K562 (cell line): ENCODE measurements at regions not wholly inside any gene's neighbourhood (a gene's known extent, or its start where the extent isn't known, plus 50 kb on each side); places are given as distances from the start of the nearest gene placed in this dataset.

ENCODE experiments used
- CBFA2T3 ChIP-seq: fragments of 450-650 bp; IDR thresholded peaks from 2 replicates; pipeline ENCODE4 v1.6.1; 2017
- CCAR2 ChIP-seq: fragments of 200-400 bp; formaldehyde crosslinking; IDR thresholded peaks from 2 replicates; pipeline ENCODE4 v1.6.1; 2017; ENCODE audit warnings: mild to moderate bottlenecking, low read depth, low read length
- JUNB ChIP-seq: fragments of 450-650 bp; formaldehyde crosslinking; conservative IDR thresholded peaks from 2 replicates; pipeline ENCODE4 v1.4.0; 2020; ENCODE audit warnings: mild to moderate bottlenecking
- KAT2B ChIP-seq: IDR thresholded peaks from one replicate; pipeline ENCODE4 v1.6.1; 2012; ENCODE audit warnings: low read depth, mild to moderate bottlenecking, control low read depth, inconsistent platforms, low read length, moderate library complexity
- MAZ ChIP-seq, 2 experiments: fragments of 450-650 bp in 1 of 2; sonication (generic) in 1 of 2; formaldehyde crosslinking; IDR thresholded peaks in 1 of 2; conservative IDR thresholded peaks in 1 of 2; 2 replicates each; pipeline versions ENCODE4 v1.4.0 to v1.5.0; 2020; ENCODE audit warnings: mild to moderate bottlenecking in 1 of 2, missing genetic modification reagents in 1 of 2
- NCOR1 ChIP-seq: fragments of 450-650 bp; IDR thresholded peaks from 2 replicates; pipeline ENCODE4 v1.6.1; 2016; ENCODE audit warnings: mild to moderate bottlenecking, moderate library complexity
- SAFB ChIP-seq: fragments of 200-400 bp; formaldehyde crosslinking; IDR thresholded peaks from 2 replicates; pipeline ENCODE4 v1.6.1; 2017; ENCODE audit warnings: low read depth, low read length, borderline replicate concordance
- ZKSCAN1 ChIP-seq: fragments of 150-350 bp; IDR thresholded peaks from 2 replicates; pipeline ENCODE4 v1.6.1; 2016; ENCODE audit warnings: low read depth, low read length
- ZNF75A ChIP-seq: fragments of 450-650 bp; formaldehyde crosslinking; IDR thresholded peaks from 2 replicates; pipeline ENCODE4 v1.4.0; 2020; ENCODE audit warnings: mild to moderate bottlenecking
- TF ChIP-seq, protein P1 (sequence below), 2 experiments: fragments of 450-650 bp; IDR thresholded peaks; 2 replicates each; pipeline ENCODE4 v1.6.1; 2016; ENCODE audit warnings: mild to moderate bottlenecking in 2 of 2, borderline replicate concordance in 1 of 2, low read depth in 1 of 2, moderate library complexity in 1 of 2

DNA sequence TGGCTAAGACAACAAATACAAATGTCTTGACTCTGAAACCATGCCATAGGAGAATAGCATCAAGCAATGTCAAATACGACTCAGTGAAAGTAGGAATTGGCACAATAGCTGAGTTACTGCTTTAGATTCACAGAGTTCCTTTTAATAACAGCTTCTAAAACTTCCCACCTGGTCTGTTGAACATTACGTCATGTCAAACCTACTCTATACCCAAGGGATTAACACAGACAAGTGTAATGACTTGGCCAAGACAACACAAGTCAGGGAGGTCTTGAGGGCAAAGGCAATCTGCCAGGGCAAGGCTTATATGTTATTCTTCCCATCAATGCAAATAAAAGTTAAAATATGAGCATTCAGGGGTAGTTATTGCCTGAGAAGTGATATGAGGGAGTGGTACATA is 265.1 kb upstream of the PRDM1 start (continued):
- TF ChIP-seq, protein P1, sequence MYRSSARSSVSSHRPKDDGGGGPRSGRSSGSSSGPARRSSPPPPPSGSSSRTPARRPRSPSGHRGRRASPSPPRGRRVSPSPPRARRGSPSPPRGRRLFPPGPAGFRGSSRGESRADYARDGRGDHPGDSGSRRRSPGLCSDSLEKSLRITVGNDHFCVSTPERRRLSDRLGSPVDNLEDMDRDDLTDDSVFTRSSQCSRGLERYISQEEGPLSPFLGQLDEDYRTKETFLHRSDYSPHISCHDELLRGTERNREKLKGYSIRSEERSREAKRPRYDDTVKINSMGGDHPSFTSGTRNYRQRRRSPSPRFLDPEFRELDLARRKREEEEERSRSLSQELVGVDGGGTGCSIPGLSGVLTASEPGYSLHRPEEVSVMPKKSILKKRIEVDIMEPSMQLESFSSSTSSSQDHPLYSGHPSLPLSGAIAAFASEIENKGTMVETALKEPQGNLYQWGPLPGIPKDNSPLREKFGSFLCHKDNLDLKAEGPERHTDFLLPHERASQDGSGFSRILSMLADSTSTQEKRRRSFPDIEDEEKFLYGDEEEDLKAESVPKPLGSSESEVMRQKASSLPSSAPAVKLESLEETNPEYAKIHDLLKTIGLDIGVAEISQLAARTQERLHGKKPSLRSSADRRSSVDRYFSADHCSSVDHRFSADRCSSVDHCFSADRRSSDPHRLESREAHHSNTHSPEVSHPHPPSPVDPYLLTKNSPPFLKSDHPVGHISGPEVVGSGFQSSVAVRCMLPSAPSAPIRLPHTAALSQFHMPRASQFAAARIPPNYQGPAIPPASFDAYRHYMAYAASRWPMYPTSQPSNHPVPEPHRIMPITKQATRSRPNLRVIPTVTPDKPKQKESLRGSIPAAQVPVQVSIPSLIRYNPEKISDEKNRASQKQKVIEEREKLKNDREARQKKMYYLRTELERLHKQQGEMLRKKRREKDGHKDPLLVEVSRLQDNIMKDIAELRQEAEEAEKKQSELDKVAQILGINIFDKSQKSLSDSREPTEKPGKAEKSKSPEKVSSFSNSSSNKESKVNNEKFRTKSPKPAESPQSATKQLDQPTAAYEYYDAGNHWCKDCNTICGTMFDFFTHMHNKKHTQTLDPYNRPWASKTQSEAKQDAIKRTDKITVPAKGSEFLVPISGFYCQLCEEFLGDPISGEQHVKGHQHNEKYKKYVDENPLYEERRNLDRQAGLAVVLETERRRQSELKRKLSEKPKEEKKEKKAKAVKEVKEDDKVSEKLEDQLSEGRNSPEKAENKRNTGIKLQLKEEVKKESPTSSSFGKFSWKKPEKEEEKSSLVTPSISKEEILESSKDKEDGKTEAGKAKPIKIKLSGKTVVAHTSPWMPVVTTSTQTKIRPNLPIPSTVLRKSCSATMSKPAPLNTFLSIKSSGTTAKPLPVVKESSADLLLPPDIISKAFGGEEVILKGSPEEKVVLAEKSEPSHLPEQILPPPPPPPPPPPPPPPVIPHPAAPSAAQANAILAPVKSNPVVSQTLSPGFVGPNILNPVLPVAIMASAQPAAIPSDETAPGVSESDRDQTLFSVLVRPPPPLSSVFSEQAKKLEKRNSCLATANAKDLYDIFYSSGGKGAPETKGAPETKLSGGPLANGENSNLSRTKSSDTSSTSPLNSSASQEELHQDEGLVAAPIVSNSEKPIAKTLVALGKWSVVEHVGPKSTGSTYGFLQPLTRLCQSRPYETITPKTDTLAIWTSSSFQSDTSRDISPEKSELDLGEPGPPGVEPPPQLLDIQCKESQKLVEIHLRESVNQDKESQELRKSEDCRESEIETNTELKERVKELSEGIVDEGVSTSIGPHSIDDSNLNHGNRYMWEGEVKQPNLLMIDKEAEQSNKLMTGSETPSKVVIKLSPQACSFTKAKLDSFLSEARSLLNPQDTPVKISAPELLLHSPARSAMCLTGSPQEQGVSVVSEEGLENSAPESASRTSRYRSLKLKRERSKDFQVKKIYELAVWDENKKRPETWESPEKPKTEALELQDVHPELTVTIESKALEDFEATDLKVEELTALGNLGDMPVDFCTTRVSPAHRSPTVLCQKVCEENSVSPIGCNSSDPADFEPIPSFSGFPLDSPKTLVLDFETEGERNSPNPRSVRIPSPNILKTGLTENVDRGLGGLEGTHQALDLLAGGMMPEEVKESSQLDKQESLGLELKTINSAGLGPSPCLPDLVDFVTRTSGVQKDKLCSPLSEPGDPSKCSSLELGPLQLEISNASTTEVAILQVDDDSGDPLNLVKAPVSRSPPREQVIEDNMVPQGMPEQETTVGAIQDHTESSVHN (IDR thresholded peaks at IDR 0.05; ENCODE audit: borderline replicate concordance in 1 of 2, low read depth in 1 of 2), result no peak
- TF ChIP-seq KAT2B (no peak), ZNF75A (no peak), CBFA2T3 (no peak), ZKSCAN1 (no peak), CCAR2 (no peak), MAZ (CRISPR knock-in tag; conservative IDR thresholded peaks at IDR 0.05 in 1 of 2, IDR thresholded peaks at IDR 0.05 in 1 of 2) (no peak), JUNB (no peak), SAFB (no peak), NCOR1 (no peak)
